Epidermal melanocyte (primary cell): ENCODE measurements at regions not wholly inside any gene's neighbourhood (a gene's known extent, or its start where the extent isn't known, plus 50 kb on each side); places are given as distances from the start of the nearest gene placed in this dataset.

Source experiments
- DNase-seq: peaks from one replicate; pipeline ENCODE4 v3.0.0; 2011; ENCODE audit warnings: low spot score; ENCODE audit not compliant: insufficient read length

- DNase-seq: no peak
Measured at GRCh38 chr11:82676483-82677094, 57.1 kb downstream of the FAM181B start.

- DNase-seq: no peak
Measured at GRCh38 chr11:82675838-82676237, 57.8 kb downstream of the FAM181B start.

GRCh38 chr11:82673631-82674030 lies 60.0 kb downstream of the FAM181B start:
- no peak for DNase-seq

GRCh38 chr11:82671451-82671850 lies 62.2 kb downstream of the FAM181B start:
- no peak for DNase-seq

GRCh38 chr11:82663535-82663934 lies 70.1 kb downstream of the FAM181B start:
- no peak for DNase-seq

- no peak for DNase-seq
Measured at GRCh38 chr11:82653752-82654151, 79.9 kb downstream of the FAM181B start.

- DNase-seq: no peak
Measured at GRCh38 chr11:82639251-82639650, 94.4 kb downstream of the FAM181B start.

- no peak for DNase-seq
Measured at GRCh38 chr11:82636615-82637014, 97.0 kb downstream of the FAM181B start.

- no peak for DNase-seq
Measured at GRCh38 chr11:82634091-82634490, 99.6 kb downstream of the FAM181B start.

GRCh38 chr11:82631722-82632630 lies 101.7 kb downstream of the FAM181B start:
- DNase-seq: no peak

- no peak for DNase-seq
Measured at GRCh38 chr11:82610671-82611070, 123.0 kb downstream of the FAM181B start.

- no peak for DNase-seq
Measured at GRCh38 chr11:82606738-82607137, 126.9 kb downstream of the FAM181B start.

- no peak for DNase-seq
Measured at GRCh38 chr11:82601711-82602110, 132.0 kb downstream of the FAM181B start.

- DNase-seq: no peak
Measured at GRCh38 chr11:82599836-82600235, 133.8 kb downstream of the FAM181B start.

- DNase-seq: no peak
Measured at GRCh38 chr11:82586581-82586980, 147.1 kb downstream of the FAM181B start.

- no peak for DNase-seq
Measured at GRCh38 chr11:82577246-82577645, 156.4 kb downstream of the FAM181B start.

GRCh38 chr11:82560836-82561235 lies 172.8 kb downstream of the FAM181B start:
- no peak for DNase-seq

- DNase-seq: no peak
Measured at GRCh38 chr11:82559609-82560008, 174.1 kb downstream of the FAM181B start.

- DNase-seq: no peak
Measured at GRCh38 chr11:82557274-82557673, 176.4 kb downstream of the FAM181B start.

- DNase-seq: no peak
Measured at GRCh38 chr11:82556210-82556609, 177.5 kb downstream of the FAM181B start.

- no peak for DNase-seq
Measured at GRCh38 chr11:82546661-82547557, 186.8 kb downstream of the FAM181B start.

- no peak for DNase-seq
Measured at GRCh38 chr11:82539669-82540068, 194.0 kb downstream of the FAM181B start.
